HepG2 (cell line): ENCODE measurements at regions not wholly inside any gene's neighbourhood (a gene's known extent, or its start where the extent isn't known, plus 50 kb on each side); places are given as distances from the start of the nearest gene placed in this dataset.

Source experiments
- ASH2L ChIP-seq: fragments of 300-600, 200-600 bp; sonication (generic); IDR thresholded peaks from 2 replicates; pipeline ENCODE4 v1.7.0; 2017; ENCODE audit warnings: low read depth, mild to moderate bottlenecking, moderate library complexity, mixed read lengths, low read length; ENCODE audit not compliant: insufficient read length
- CBFB ChIP-seq: sonication (generic); formaldehyde crosslinking; IDR thresholded peaks from 2 replicates; pipeline ENCODE4 v1.4.0; 2020; ENCODE audit warnings: missing genetic modification reagents
- GABPA ChIP-seq, 2 experiments: IDR thresholded peaks; 2 replicates each; pipeline ENCODE4 v1.6.1; 2011 to 2016; ENCODE audit warnings: low read depth in 2 of 2, low read length in 1 of 2, missing biosample characterization in 1 of 2, missing genetic modification characterization in 1 of 2
- GPBP1L1 ChIP-seq: sonication (generic); formaldehyde crosslinking; IDR thresholded peaks from 2 replicates; pipeline ENCODE4 v1.5.0; 2020; ENCODE audit warnings: mild to moderate bottlenecking, missing genetic modification reagents
- IKZF4 ChIP-seq: sonication (generic); formaldehyde crosslinking; IDR thresholded peaks from 2 replicates; pipeline ENCODE4 v1.5.1; 2020; ENCODE audit warnings: borderline replicate concordance, mild to moderate bottlenecking, low read depth, missing genetic modification reagents; ENCODE audit errors: not compliant biosample characterization
- KDM5A ChIP-seq: fragments of 200-600 bp; sonication (generic); IDR thresholded peaks from 2 replicates; pipeline ENCODE4 v1.7.0; 2018; ENCODE audit warnings: antibody characterized with exemption, mild to moderate bottlenecking, low read length, borderline replicate concordance
- KLF11 ChIP-seq: IDR thresholded peaks from 2 replicates; pipeline ENCODE4 v1.6.1; 2016; ENCODE audit warnings: missing compliant biosample characterization
- MZF1 ChIP-seq: sonication (generic); formaldehyde crosslinking; IDR thresholded peaks from 2 replicates; pipeline ENCODE4 v1.8.1; 2023; ENCODE audit warnings: mild to moderate bottlenecking, missing genetic modification reagents, borderline replicate concordance
- SATB2 ChIP-seq: sonication (generic); formaldehyde crosslinking; IDR thresholded peaks from 2 replicates; pipeline ENCODE4 v1.5.0; 2020; ENCODE audit warnings: missing genetic modification reagents
- SRSF9 ChIP-seq: fragments of 200-400 bp; formaldehyde crosslinking; IDR thresholded peaks from 2 replicates; pipeline ENCODE4 v1.6.1; 2018; ENCODE audit warnings: borderline replicate concordance, mild to moderate bottlenecking, low read depth, low read length; ENCODE audit not compliant: insufficient read depth, poor library complexity, severe bottlenecking
- SUZ12 ChIP-seq: fragments of 150-350 bp; IDR thresholded peaks from 2 replicates; pipeline ENCODE4 v1.6.1; 2014; ENCODE audit warnings: low read depth, low read length
- TBL1XR1 ChIP-seq: fragments of 150-350 bp; IDR thresholded peaks from 2 replicates; pipeline ENCODE4 v1.6.1; 2014; ENCODE audit warnings: borderline replicate concordance, low read length; ENCODE audit not compliant: partially characterized antibody
- TGIF2 ChIP-seq: IDR thresholded peaks from 2 replicates; pipeline ENCODE4 v1.6.1; 2016; ENCODE audit warnings: control low read depth, missing compliant biosample characterization
- TOE1 ChIP-seq: sonication (generic); formaldehyde crosslinking; IDR thresholded peaks from 2 replicates; pipeline ENCODE4 v1.4.0; 2020; ENCODE audit warnings: mild to moderate bottlenecking, missing genetic modification reagents
- ZBTB21 ChIP-seq: sonication (generic); formaldehyde crosslinking; IDR thresholded peaks from 2 replicates; pipeline ENCODE4 v1.4.0; 2020; ENCODE audit warnings: missing genetic modification reagents
- ZMAT3 ChIP-seq: sonication (generic); formaldehyde crosslinking; conservative IDR thresholded peaks from 2 replicates; pipeline ENCODE4 v1.7.0; 2021; ENCODE audit warnings: missing genetic modification reagents
- ZNF275 ChIP-seq: sonication (generic); formaldehyde crosslinking; IDR thresholded peaks from 2 replicates; pipeline ENCODE4 v1.8.0; 2022; ENCODE audit warnings: missing genetic modification reagents, mild to moderate bottlenecking, inconsistent platforms, borderline replicate concordance
- ZNF30 ChIP-seq: sonication (generic); formaldehyde crosslinking; IDR thresholded peaks from 2 replicates; pipeline ENCODE4 v1.5.0; 2020; ENCODE audit warnings: mild to moderate bottlenecking, missing genetic modification reagents
- ZNF614 ChIP-seq: IDR thresholded peaks from 2 replicates; pipeline ENCODE4 v1.6.1; 2018; ENCODE audit warnings: missing biosample characterization, missing genetic modification reagents, inconsistent platforms, borderline replicate concordance
- ZNF772 ChIP-seq: sonication (generic); formaldehyde crosslinking; IDR thresholded peaks from 2 replicates; pipeline ENCODE4 v1.5.0; 2020; ENCODE audit warnings: mild to moderate bottlenecking, missing genetic modification reagents
- TF ChIP-seq, protein P1 (sequence below): sonication (generic); formaldehyde crosslinking; IDR thresholded peaks from 2 replicates; pipeline ENCODE4 v1.4.0; 2020; ENCODE audit warnings: missing genetic modification reagents
- TF ChIP-seq, protein P2 (sequence below): sonication (generic); formaldehyde crosslinking; IDR thresholded peaks from 2 replicates; pipeline ENCODE4 v1.4.0; 2020; ENCODE audit warnings: missing genetic modification reagents
- TF ChIP-seq, protein P3 (sequence below): sonication (generic); formaldehyde crosslinking; IDR thresholded peaks from 2 replicates; pipeline ENCODE4 v1.8.1; 2023; ENCODE audit warnings: mild to moderate bottlenecking, missing genetic modification reagents, borderline replicate concordance

GRCh38 chr20:53736757-53737395 is 143.2 kb upstream of the ZNF217 start (continued):
- TF ChIP-seq SRSF9 (no peak), ZMAT3 (CRISPR knock-in tag) (no peak), GABPA (IDR thresholded peaks at IDR 0.05; ENCODE audit: low read depth, low read length) (no peak), GABPA (CRISPR knock-in tag; IDR thresholded peaks at IDR 0.05; ENCODE audit: low read depth) (0 out of 2 replicates have a peak, but pooled peaks have one; percentile 33), MZF1 (no peak), ZNF614 (CRISPR knock-in tag) (no peak), TGIF2 (no peak), SATB2 (CRISPR knock-in tag) (no peak), ASH2L (no peak), KDM5A (no peak), GPBP1L1 (CRISPR knock-in tag) (no peak), CBFB (CRISPR knock-in tag) (no peak), ZNF275 (CRISPR knock-in tag) (no peak), SUZ12 (no peak), IKZF4 (CRISPR knock-in tag) (no peak), ZNF30 (no peak), ZBTB21 (no peak), TBL1XR1 (no peak), ZNF772 (CRISPR knock-in tag) (0 out of 2 replicates have a peak, but pooled peaks have one; percentile 20), KLF11 (CRISPR knock-in tag) (no peak), TOE1 (no peak)
- TF ChIP-seq, protein P1, sequence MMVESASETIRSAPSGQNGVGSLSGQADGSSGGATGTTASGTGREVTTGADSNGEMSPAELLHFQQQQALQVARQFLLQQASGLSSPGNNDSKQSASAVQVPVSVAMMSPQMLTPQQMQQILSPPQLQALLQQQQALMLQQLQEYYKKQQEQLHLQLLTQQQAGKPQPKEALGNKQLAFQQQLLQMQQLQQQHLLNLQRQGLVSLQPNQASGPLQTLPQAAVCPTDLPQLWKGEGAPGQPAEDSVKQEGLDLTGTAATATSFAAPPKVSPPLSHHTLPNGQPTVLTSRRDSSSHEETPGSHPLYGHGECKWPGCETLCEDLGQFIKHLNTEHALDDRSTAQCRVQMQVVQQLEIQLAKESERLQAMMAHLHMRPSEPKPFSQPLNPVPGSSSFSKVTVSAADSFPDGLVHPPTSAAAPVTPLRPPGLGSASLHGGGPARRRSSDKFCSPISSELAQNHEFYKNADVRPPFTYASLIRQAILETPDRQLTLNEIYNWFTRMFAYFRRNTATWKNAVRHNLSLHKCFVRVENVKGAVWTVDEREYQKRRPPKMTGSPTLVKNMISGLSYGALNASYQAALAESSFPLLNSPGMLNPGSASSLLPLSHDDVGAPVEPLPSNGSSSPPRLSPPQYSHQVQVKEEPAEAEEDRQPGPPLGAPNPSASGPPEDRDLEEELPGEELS = 0 out of 2 replicates have a peak, but pooled peaks have one; percentile 28
- TF ChIP-seq, protein P2, sequence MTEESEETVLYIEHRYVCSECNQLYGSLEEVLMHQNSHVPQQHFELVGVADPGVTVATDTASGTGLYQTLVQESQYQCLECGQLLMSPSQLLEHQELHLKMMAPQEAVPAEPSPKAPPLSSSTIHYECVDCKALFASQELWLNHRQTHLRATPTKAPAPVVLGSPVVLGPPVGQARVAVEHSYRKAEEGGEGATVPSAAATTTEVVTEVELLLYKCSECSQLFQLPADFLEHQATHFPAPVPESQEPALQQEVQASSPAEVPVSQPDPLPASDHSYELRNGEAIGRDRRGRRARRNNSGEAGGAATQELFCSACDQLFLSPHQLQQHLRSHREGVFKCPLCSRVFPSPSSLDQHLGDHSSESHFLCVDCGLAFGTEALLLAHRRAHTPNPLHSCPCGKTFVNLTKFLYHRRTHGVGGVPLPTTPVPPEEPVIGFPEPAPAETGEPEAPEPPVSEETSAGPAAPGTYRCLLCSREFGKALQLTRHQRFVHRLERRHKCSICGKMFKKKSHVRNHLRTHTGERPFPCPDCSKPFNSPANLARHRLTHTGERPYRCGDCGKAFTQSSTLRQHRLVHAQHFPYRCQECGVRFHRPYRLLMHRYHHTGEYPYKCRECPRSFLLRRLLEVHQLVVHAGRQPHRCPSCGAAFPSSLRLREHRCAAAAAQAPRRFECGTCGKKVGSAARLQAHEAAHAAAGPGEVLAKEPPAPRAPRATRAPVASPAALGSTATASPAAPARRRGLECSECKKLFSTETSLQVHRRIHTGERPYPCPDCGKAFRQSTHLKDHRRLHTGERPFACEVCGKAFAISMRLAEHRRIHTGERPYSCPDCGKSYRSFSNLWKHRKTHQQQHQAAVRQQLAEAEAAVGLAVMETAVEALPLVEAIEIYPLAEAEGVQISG (CRISPR knock-in tag) = no peak
- TF ChIP-seq, protein P3, sequence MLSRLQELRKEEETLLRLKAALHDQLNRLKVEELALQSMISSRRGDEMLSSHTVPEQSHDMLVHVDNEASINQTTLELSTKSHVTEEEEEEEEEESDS (CRISPR knock-in tag) = no peak
